ENCODE measurements at regions not wholly inside any gene's neighbourhood (a gene's known extent, or its start where the extent isn't known, plus 50 kb on each side); places are given as distances from the start of the nearest gene placed in this dataset.

- intact Hi-C loops (cut with micrococcal nuclease; ENCODE audit: unreplicated experiment): no loop called here
- FAIRE-seq (no peak), ATAC-seq (no peak), DNase-seq (ENCODE audit: low read depth, low spot score) (no peak)
- H3K4me3 ChIP-seq: no peak overlapping the region
- SMC1A ChIA-PET (ENCODE audit: uncharacterized antibody, unreplicated experiment): no interaction called here
- no peak overlapping the region for H3K27ac ChIP-seq (ENCODE audit: control insufficient read depth, insufficient read depth)
- 42% methylated on average over 8 of the region's 8 CpGs for WGBS (ENCODE audit: insufficient coverage, insufficient replicate concordance, low lambda C conversion rate, missing lambda C conversion rate)
- no peak for TF ChIP-seq CHD2 (IDR thresholded peaks at IDR 0.05; ENCODE audit: borderline replicate concordance, low read depth, low read length)
- no peak for TF ChIP-seq MEF2A (IDR thresholded peaks at IDR 0.05; ENCODE audit: insufficient read depth, low read depth, low read length)
- TF ChIP-seq POLR2A (IDR thresholded peaks at IDR 0.05; ENCODE audit: low read depth, low read length): no peak
- TF ChIP-seq TAF1 (IDR thresholded peaks at IDR 0.05; ENCODE audit: borderline replicate concordance, low read depth, low read length): no peak
- TF ChIP-seq ZNF274 (IDR thresholded peaks at IDR 0.05; ENCODE audit: insufficient read depth, insufficient read length): no peak
- TF ChIP-seq ATF3 (IDR thresholded peaks at IDR 0.05; ENCODE audit: borderline replicate concordance, extremely low read depth, low read depth, low read length): no peak
- no peak for TF ChIP-seq NR2C1 (IDR thresholded peaks at IDR 0.05)
- no peak for TF ChIP-seq PAX5 (IDR thresholded peaks at IDR 0.05; ENCODE audit: borderline replicate concordance, low read depth, low read length)
- no peak for TF ChIP-seq BMI1 (IDR thresholded peaks at IDR 0.05; ENCODE audit: borderline replicate concordance)
- no peak for TF ChIP-seq PRDM15 (CRISPR knock-in tag; IDR thresholded peaks at IDR 0.05)
- no peak for TF ChIP-seq FOS (IDR thresholded peaks at IDR 0.05; ENCODE audit: borderline replicate concordance, extremely low read depth, insufficient read length)
- no peak for TF ChIP-seq SKIL (IDR thresholded peaks at IDR 0.05; ENCODE audit: low read depth, poor library complexity, severe bottlenecking)
- no peak for TF ChIP-seq CTCF (IDR thresholded peaks at IDR 0.05 in 2 of 3, conservative IDR thresholded peaks at IDR 0.05 in 1 of 3; ENCODE audit: control insufficient read depth in 2 of 3, extremely low read depth in 1 of 3, insufficient read depth in 1 of 3, low read depth in 3 of 3, low read length in 3 of 3)
- no peak for TF ChIP-seq SUPT20H (IDR thresholded peaks at IDR 0.05; ENCODE audit: borderline replicate concordance, control insufficient read depth, low read depth, low read length)
- TF ChIP-seq KLF5 (IDR thresholded peaks at IDR 0.05; ENCODE audit: partially characterized antibody): no peak
- TF ChIP-seq NFIC (IDR thresholded peaks at IDR 0.05; ENCODE audit: low read depth, low read length): no peak
- H3K9me3 ChIP-seq (replicated peaks; ENCODE audit: control insufficient read depth, insufficient read depth, low read length): no peaks in the 10 kb centered on the region
- CTCF ChIA-PET: interaction anchor here (1.5 kb wide), 1 partner anchor 184 kb away, joined by 3 read pairs; no protein-coding TSS in a partner anchor
- no peaks in the 10 kb centered on the region for H4K20me1 ChIP-seq (ENCODE audit: control insufficient read depth, insufficient read depth)
- POLR2A ChIA-PET: interaction anchor here (1.4 kb wide), 1 partner anchor 22 kb away, joined by 3 read pairs; no protein-coding TSS in a partner anchor
- no peaks in the 10 kb centered on the region for H3K79me2 ChIP-seq (ENCODE audit: control insufficient read depth, insufficient read depth, low read length)
- H3K9ac ChIP-seq (ENCODE audit: control insufficient read depth, insufficient read depth, low read length): no peak overlapping the region
- no peak overlapping the region for H3K4me2 ChIP-seq (ENCODE audit: control insufficient read depth, insufficient read depth)
- no peaks in the 10 kb centered on the region for H3K27me3 ChIP-seq (replicated peaks in 1 of 2; ENCODE audit: control insufficient read depth in 2 of 2, insufficient read depth in 2 of 2, low read length in 1 of 2)
- no TSS peak for BruUV-seq (replicated peaks)
- H3K36me3 ChIP-seq (ENCODE audit: control insufficient read depth in 2 of 2, insufficient read depth in 2 of 2, low read length in 1 of 2): no peaks in the 10 kb centered on the region
- no peaks in the 10 kb centered on the region for H3K4me1 ChIP-seq (ENCODE audit: control insufficient read depth, insufficient read depth, low read length)
- no peak overlapping the region for H2AFZ ChIP-seq (ENCODE audit: control insufficient read depth, low read depth, low read length)
- in situ Hi-C loops (cut with MboI): no loop called here
- RAD21 ChIA-PET (ENCODE audit: unreplicated experiment): no interaction called here
These were observed 202.2 kb upstream of the NAV2 start for GRCh38 chr11:19510468-19510867.

Measured in GM12878 (cell line).